VCaP (cell line): ENCODE measurements at regions not wholly inside any gene's neighbourhood (a gene's known extent, or its start where the extent isn't known, plus 50 kb on each side); places are given as distances from the start of the nearest gene placed in this dataset.

Experiments
- H3K27ac ChIP-seq: fragments of 450-650 bp; 2 replicates; pipeline ENCODE4 v1.5.1; 2017
- CTCF ChIP-seq: fragments of 450-650 bp; conservative IDR thresholded peaks from 2 replicates; pipeline ENCODE4 v1.5.1; 2017; ENCODE audit warnings: mild to moderate bottlenecking, moderate library complexity

DNA sequence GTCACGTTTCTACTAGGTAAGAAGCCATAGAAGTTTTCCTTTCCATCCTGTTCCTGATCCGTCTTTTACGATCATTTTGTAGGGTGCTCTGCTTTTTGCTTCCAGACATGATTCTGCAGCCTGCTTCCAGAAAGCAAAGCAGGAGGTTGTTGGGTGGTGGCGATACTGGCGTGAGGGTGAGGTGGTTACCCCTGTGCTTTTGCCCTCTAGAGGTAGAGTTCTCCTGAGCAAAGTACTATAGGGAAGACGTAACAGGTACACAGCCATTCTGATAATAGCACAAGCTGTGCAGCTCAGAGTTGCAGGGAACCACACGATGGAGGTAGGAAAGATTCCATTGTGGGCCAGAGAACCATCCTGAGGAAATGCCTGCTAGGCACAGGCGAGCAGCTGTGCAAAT lies 186.0 kb downstream of the PAH start:
- no peak overlapping the region for H3K27ac ChIP-seq
- TF ChIP-seq CTCF = no peak

- no peak for TF ChIP-seq CTCF
- no peak overlapping the region for H3K27ac ChIP-seq
Observed at GRCh38 chr12:102728506-102729242, 188.4 kb downstream of the PAH start.

- no peak for TF ChIP-seq CTCF
- H3K27ac ChIP-seq = no peak overlapping the region
Observed at GRCh38 chr12:102726686-102727085, 190.4 kb downstream of the PAH start.

DNA sequence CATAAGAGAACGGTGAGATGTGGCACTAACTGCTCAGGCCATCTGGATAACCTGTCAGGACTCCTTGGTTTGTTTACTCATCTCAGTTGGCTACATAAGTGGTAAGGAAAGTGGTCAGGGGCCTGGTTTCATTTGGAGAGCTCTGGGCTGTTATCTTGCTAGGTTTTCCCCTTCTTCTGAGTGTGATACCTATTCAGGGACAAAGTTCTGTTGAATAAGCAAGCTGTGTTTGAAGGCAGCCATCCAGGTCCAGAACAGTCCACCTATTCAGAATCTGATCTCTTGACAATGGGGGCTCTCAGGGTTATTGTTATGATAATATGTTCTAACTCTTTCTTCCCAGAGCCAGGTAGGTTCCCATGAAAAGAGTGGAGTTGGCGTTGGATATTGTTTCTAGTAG lies 194.9 kb downstream of the PAH start:
- TF ChIP-seq CTCF = no peak
- H3K27ac ChIP-seq = no peak overlapping the region

- TF ChIP-seq CTCF = no peak
- no peak overlapping the region for H3K27ac ChIP-seq
Observed at GRCh38 chr12:102708108-102708507, 208.9 kb downstream of the PAH start.

GRCh38 chr12:102702447-102703114 lies 214.5 kb downstream of the PAH start:
- no peak overlapping the region for H3K27ac ChIP-seq
- TF ChIP-seq CTCF = peak; percentile 66

DNA sequence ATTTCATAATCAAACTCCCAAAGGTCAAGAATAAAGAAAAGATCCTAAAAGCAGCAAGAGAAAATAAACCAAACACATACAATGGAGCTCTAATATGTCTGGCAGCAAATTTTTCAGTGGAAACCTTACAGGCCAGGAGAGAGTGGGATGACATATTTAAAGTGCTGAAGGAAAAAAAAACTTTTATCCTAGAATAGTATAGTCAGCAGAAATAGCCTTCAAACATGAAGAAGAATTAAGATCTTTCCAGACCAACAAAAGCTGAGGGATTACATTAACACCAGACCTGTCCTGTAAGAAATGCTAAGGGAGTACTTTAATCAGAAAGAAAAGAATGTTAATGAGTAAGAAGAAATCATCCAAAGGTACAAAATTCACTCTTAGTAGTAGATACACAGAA lies 215.7 kb upstream of the IGF1 start:
- no peak for TF ChIP-seq CTCF
- H3K27ac ChIP-seq = no peak overlapping the region
